ENCODE measurements at regions not wholly inside any gene's neighbourhood (a gene's known extent, or its start where the extent isn't known, plus 50 kb on each side); places are given as distances from the start of the nearest gene placed in this dataset.

- TF ChIP-seq CTCF (IDR thresholded peaks at IDR 0.05; ENCODE audit: low read depth, low read length): no peak
- no peak overlapping the region for H3K4me3 ChIP-seq (ENCODE audit: low read depth, low read length)
Observed at GRCh38 chr5:92822183-92822582, 758.8 kb downstream of the NR2F1-AS1 start.

GRCh38 chr5:92809855-92810465 lies 771.1 kb downstream of the NR2F1-AS1 start:
- TF ChIP-seq CTCF (IDR thresholded peaks at IDR 0.05; ENCODE audit: low read depth, low read length): no peak
- H3K4me3 ChIP-seq (ENCODE audit: low read depth, low read length): no peak overlapping the region

GRCh38 chr5:92808474-92808873 lies 772.5 kb downstream of the NR2F1-AS1 start:
- no peak for TF ChIP-seq CTCF (IDR thresholded peaks at IDR 0.05; ENCODE audit: low read depth, low read length)

GRCh38 chr5:92807085-92807484 lies 773.9 kb downstream of the NR2F1-AS1 start:
- H3K4me3 ChIP-seq (ENCODE audit: low read depth, low read length): no peak overlapping the region
- TF ChIP-seq CTCF (IDR thresholded peaks at IDR 0.05; ENCODE audit: low read depth, low read length): no peak

More at GRCh38 chr5:92808474-92808873, 772.5 kb downstream of the NR2F1-AS1 start:
- H3K4me3 ChIP-seq (ENCODE audit: low read depth, low read length): no peak overlapping the region

GRCh38 chr5:92805446-92805845 lies 775.6 kb downstream of the NR2F1-AS1 start:
- H3K4me3 ChIP-seq (ENCODE audit: low read depth, low read length): no peak overlapping the region
- TF ChIP-seq CTCF (IDR thresholded peaks at IDR 0.05; ENCODE audit: low read depth, low read length): no peak

- TF ChIP-seq CTCF (IDR thresholded peaks at IDR 0.05; ENCODE audit: low read depth, low read length): no peak
- no peak overlapping the region for H3K4me3 ChIP-seq (ENCODE audit: low read depth, low read length)
Observed at GRCh38 chr5:92801911-92802310, 779.1 kb downstream of the NR2F1-AS1 start.

GRCh38 chr5:92800365-92800764 lies 780.7 kb downstream of the NR2F1-AS1 start:
- no peak for TF ChIP-seq CTCF (IDR thresholded peaks at IDR 0.05; ENCODE audit: low read depth, low read length)
- H3K4me3 ChIP-seq (ENCODE audit: low read depth, low read length): no peak overlapping the region

All from WI38 (cell line).